Neuronal stem cell (in vitro differentiated cells): ENCODE measurements at regions not wholly inside any gene's neighbourhood (a gene's known extent, or its start where the extent isn't known, plus 50 kb on each side); places are given as distances from the start of the nearest gene placed in this dataset.

ENCODE experiments used
- DNase-seq: peaks from one replicate; pipeline ENCODE4 v3.0.0-alpha.2; 2013; ENCODE audit warnings: low spot score
- H2AFZ ChIP-seq: one replicate; pipeline ENCODE4 v1.6.1; 2013; ENCODE audit warnings: mild to moderate bottlenecking, low read length, inconsistent platforms
- H2AK5ac ChIP-seq: 2 replicates; pipeline ENCODE4 v1.6.1; 2013; ENCODE audit warnings: low read depth, mild to moderate bottlenecking, inconsistent platforms, low read length, moderate library complexity, mixed read lengths
- H2BK120ac ChIP-seq: 2 replicates; pipeline ENCODE4 v1.6.1; 2013; ENCODE audit warnings: low read depth, mild to moderate bottlenecking, inconsistent platforms, low read length, moderate library complexity, mixed read lengths
- H2BK12ac ChIP-seq: one replicate; pipeline ENCODE4 v1.6.1; 2013; ENCODE audit warnings: low read length, inconsistent platforms
- H2BK15ac ChIP-seq: 2 replicates; pipeline ENCODE4 v1.6.1; 2013; ENCODE audit warnings: mild to moderate bottlenecking, low read length, inconsistent platforms, mixed read lengths
- H2BK5ac ChIP-seq: one replicate; pipeline ENCODE4 v1.6.1; 2013; ENCODE audit warnings: inconsistent platforms, mild to moderate bottlenecking, low read length, moderate library complexity
- H3K14ac ChIP-seq: one replicate; pipeline ENCODE4 v1.6.1; 2013; ENCODE audit warnings: low read length, inconsistent platforms
- H3K18ac ChIP-seq: 2 replicates; pipeline ENCODE4 v1.6.1; 2013; ENCODE audit warnings: low read length, inconsistent platforms
- H3K23ac ChIP-seq: 2 replicates; pipeline ENCODE4 v1.6.1; 2013; ENCODE audit warnings: low read depth, mild to moderate bottlenecking, mixed read lengths, low read length, inconsistent platforms; ENCODE audit not compliant: poor library complexity
- H3K27ac ChIP-seq: replicated peaks from 3 replicates; pipeline ENCODE4 v1.5.1; 2013; ENCODE audit warnings: low read length, inconsistent platforms
- H3K27me3 ChIP-seq, 3 experiments: 2 replicates each; pipeline ENCODE4 v1.6.1; 2013; ENCODE audit warnings: low read length in 3 of 3, mild to moderate bottlenecking in 2 of 3, inconsistent platforms in 1 of 3, low read depth in 1 of 3, mixed read lengths in 1 of 3, moderate library complexity in 1 of 3; ENCODE audit not compliant: control insufficient read depth in 3 of 3, insufficient read depth in 3 of 3
- H3K36me3 ChIP-seq, 2 donors: replicated peaks in 1 of 2; 2 replicates each; pipeline ENCODE4 v1.6.1; 2013; ENCODE audit warnings: low read length in 2 of 2; ENCODE audit not compliant: control insufficient read depth in 2 of 2, insufficient read depth in 2 of 2
- H3K4ac ChIP-seq: 2 replicates; pipeline ENCODE4 v1.6.1; 2013; ENCODE audit warnings: inconsistent platforms, mild to moderate bottlenecking, low read length, moderate library complexity
- H3K4me1 ChIP-seq, 2 donors: 1 replicate in 1 of 2; 2 replicates in 1 of 2; pipeline ENCODE4 v1.6.1; 2013; ENCODE audit warnings: low read length in 2 of 2, low read depth in 1 of 2; ENCODE audit not compliant: control insufficient read depth in 2 of 2, insufficient read depth in 1 of 2
- H3K4me2 ChIP-seq: one replicate; pipeline ENCODE4 v1.6.1; 2013; ENCODE audit warnings: mild to moderate bottlenecking, low read length, inconsistent platforms; ENCODE audit not compliant: insufficient read depth, poor library complexity, severe bottlenecking
- H3K4me3 ChIP-seq, 2 donors: 2 replicates each; pipeline ENCODE4 v1.5.1; 2013; ENCODE audit warnings: low read length in 2 of 2, mild to moderate bottlenecking in 2 of 2, inconsistent platforms in 1 of 2, moderate library complexity in 1 of 2
- H3K79me1 ChIP-seq: one replicate; pipeline ENCODE4 v1.6.1; 2013; ENCODE audit warnings: low read depth, mild to moderate bottlenecking, inconsistent platforms, low read length, moderate library complexity
- H3K9ac ChIP-seq: one replicate; pipeline ENCODE4 v1.6.1; 2013; ENCODE audit warnings: mild to moderate bottlenecking, low read depth, low read length, inconsistent platforms; ENCODE audit not compliant: poor library complexity
- H3K9me3 ChIP-seq, 2 donors: replicated peaks in 1 of 2; 2 replicates each; pipeline versions ENCODE3 to v1.6.1; 2013; ENCODE audit warnings: low read length in 2 of 2, mild to moderate bottlenecking in 2 of 2, inconsistent platforms in 1 of 2, low read depth in 1 of 2, mixed read lengths in 1 of 2, moderate library complexity in 1 of 2; ENCODE audit not compliant: control insufficient read depth in 2 of 2, insufficient read depth in 1 of 2
- H4K8ac ChIP-seq: one replicate; pipeline ENCODE4 v1.6.1; 2013; ENCODE audit warnings: low read depth, mild to moderate bottlenecking, inconsistent platforms, low read length, moderate library complexity
- H4K91ac ChIP-seq: one replicate; pipeline ENCODE4 v1.6.1; 2013; ENCODE audit warnings: low read length, low read depth, mild to moderate bottlenecking, inconsistent platforms; ENCODE audit not compliant: poor library complexity
- WGBS, 2 donors: extraction: QIAGEN DNeasy Blood & Tissue Kit; methylation state at CpG; one replicate each; pipeline ENCODE4 v1.1.7; 2013; ENCODE audit warnings: missing lambda C conversion rate in 2 of 2, mixed read lengths in 1 of 2; ENCODE audit not compliant: insufficient read length in 2 of 2, insufficient replicate concordance in 1 of 2; ENCODE audit errors: extremely low coverage in 2 of 2; 5-methylcytosine and 5-hydroxymethylcytosine counted together

DNA sequence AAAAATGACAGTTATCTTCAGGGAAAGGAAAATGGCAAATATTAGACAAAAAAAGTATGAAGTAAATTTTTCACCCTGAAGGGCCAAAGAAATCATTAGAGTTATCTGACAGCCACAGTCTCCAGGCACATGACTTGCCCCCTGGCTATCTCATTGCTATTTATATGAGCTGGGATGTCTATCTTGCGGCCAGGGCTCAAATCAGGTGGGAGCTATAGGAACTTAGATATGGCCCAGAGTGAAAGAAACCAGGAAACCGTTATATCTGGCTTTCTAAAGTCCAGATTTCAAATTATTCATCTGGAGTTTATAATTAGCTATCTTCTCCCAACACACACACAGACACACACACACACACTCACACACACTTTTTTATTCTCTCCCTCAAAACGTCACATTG, 135.3 kb upstream of the EEF1E1 start:
- H2BK12ac ChIP-seq = no peak overlapping the region

DNA sequence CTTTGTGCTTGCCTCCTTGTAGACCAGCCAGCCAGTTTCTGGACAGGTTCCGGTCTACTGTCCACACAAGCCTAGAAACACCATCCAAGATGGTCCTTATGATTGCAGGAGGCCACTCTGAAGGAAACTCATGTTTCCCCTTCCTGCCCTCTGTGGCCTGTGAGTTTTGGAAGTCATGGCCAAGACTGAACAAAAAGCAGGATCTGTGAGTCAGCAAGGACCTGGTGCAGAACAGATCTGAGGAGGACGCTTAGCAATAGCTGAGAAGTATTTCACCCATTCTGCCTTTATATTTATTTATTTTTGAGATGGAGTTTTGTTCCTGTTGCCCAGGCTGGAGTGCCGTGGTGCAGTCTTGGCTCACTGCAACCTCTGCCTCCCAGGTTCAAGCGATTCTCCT, 134.6 kb upstream of the EEF1E1 start:
- Histone ChIP-seq H3K36me3 (no peaks in the 10 kb centered on the region), H3K4me3 (no peak overlapping the region), H3K4ac (no peak overlapping the region), H3K79me1 (no peaks in the 10 kb centered on the region), H3K4me1 (peaks cover 3 to 9% of the 10 kb centered on the region in 2 donors), H2BK120ac (no peak overlapping the region), H2BK15ac (no peak overlapping the region), H3K23ac (no peak overlapping the region), H3K27ac (no peak overlapping the region), H2AK5ac (no peak overlapping the region), H3K4me2 (no peak overlapping the region), H3K18ac (peak overlapping the region; percentile 29), H4K8ac (no peak overlapping the region), H2BK12ac (no peak overlapping the region), H3K9me3 (no peaks in the 10 kb centered on the region), H4K91ac (no peak overlapping the region), H2AFZ (no peak overlapping the region), H3K27me3 (no peaks in the 10 kb centered on the region), H2BK5ac (no peak overlapping the region), H3K14ac (no peak overlapping the region), H3K9ac (no peak overlapping the region)
- DNase-seq = no peak
- WGBS, 2 donors = no CpG with 5 or more reads among the region's 4 CpGs

More for the DNA sequence above, 135.3 kb upstream of the EEF1E1 start:
- no peak overlapping the region for H3K4ac ChIP-seq
- no peak overlapping the region for H3K4me3 ChIP-seq
- H3K4me2 ChIP-seq = no peak overlapping the region
- no peak overlapping the region for H4K91ac ChIP-seq
- no peak overlapping the region for H3K14ac ChIP-seq
- no peaks in the 10 kb centered on the region for H3K9me3 ChIP-seq
- no peaks in the 10 kb centered on the region for H3K27me3 ChIP-seq
- H2BK5ac ChIP-seq = no peak overlapping the region
- no peak overlapping the region for H3K27ac ChIP-seq
- no peak overlapping the region for H4K8ac ChIP-seq
- DNase-seq = no peak
- H2AFZ ChIP-seq = no peak overlapping the region
- no peak overlapping the region for H2AK5ac ChIP-seq
- peaks cover 5 to 9% of the 10 kb centered on the region in 2 donors for H3K4me1 ChIP-seq
- WGBS, 2 donors = 100% methylated on average over 1 of the region's 3 CpGs
- no peak overlapping the region for H3K9ac ChIP-seq
- no peak overlapping the region for H3K23ac ChIP-seq
- no peak overlapping the region for H2BK120ac ChIP-seq
- no peaks in the 10 kb centered on the region for H3K79me1 ChIP-seq
- no peak overlapping the region for H3K18ac ChIP-seq
- no peaks in the 10 kb centered on the region for H3K36me3 ChIP-seq
- H2BK15ac ChIP-seq = no peak overlapping the region

DNA sequence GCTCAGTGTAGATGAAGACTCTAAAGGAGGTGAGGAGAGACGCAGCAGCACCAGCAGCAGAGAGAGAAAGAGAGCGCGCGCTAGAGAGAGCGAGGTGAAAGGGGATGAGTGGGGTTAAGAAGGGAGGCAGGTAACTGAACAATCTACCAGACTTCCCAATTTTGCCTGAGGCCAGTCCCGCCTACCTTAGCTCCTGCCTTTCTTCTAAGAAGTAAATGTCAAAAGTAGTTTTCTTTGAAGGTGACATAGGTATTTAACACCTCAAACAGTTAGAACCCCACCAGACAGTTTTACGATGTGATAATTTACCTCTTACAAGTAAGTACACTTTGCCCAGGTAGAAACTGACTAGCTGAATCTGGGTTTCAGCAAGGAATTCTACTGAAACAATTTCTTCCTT, 132.0 kb upstream of the EEF1E1 start:
- Histone ChIP-seq H2AFZ (no peak overlapping the region), H2BK12ac (no peak overlapping the region), H3K4me2 (no peak overlapping the region), H3K4me3 (no peak overlapping the region), H3K27ac (no peak overlapping the region), H3K14ac (no peak overlapping the region), H3K36me3 (no peaks in the 10 kb centered on the region), H3K9ac (no peak overlapping the region), H3K23ac (no peak overlapping the region), H3K27me3 (no peaks in the 10 kb centered on the region), H3K18ac (no peak overlapping the region), H2BK15ac (no peak overlapping the region), H2AK5ac (no peak overlapping the region), H3K79me1 (no peaks in the 10 kb centered on the region), H2BK5ac (no peak overlapping the region), H3K4ac (no peak overlapping the region), H3K9me3 (no peaks in the 10 kb centered on the region), H2BK120ac (no peak overlapping the region), H4K91ac (no peak overlapping the region), H3K4me1 (peaks cover 7 to 9% of the 10 kb centered on the region in 2 donors), H4K8ac (no peak overlapping the region)
- no peak for DNase-seq
- WGBS, 2 donors = no CpG with 5 or more reads among the region's 7 CpGs

DNA sequence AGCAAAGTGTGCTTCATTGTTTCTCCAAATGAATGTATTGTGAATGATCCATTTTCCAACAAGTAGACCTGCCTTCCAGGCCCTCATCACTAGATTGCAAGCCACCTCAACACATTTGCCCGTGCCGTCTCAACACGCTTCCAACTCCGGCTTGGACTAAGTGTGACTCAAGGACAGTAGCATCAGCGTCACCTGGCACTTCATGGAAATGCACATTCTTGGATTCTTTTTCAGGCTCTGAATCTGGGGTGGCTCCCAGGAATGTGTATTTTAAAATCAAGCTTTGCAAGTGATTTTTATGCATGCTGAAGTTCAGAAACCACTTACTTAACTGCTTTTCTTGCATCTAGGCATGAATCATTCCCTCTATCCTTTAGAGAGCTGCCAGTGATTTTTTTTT, 129.6 kb upstream of the EEF1E1 start:
- no peak overlapping the region for H3K14ac ChIP-seq
- no peak overlapping the region for H3K4me3 ChIP-seq
- no peak for DNase-seq
- peaks cover 0 to 4% of the 10 kb centered on the region in 2 donors for H3K4me1 ChIP-seq
- WGBS, 2 donors = no CpG with 5 or more reads among the region's 5 CpGs
- H3K9me3 ChIP-seq = no peaks in the 10 kb centered on the region
- no peaks in the 10 kb centered on the region for H3K36me3 ChIP-seq
- no peak overlapping the region for H4K91ac ChIP-seq
- no peak overlapping the region for H2AFZ ChIP-seq
- H2BK5ac ChIP-seq = no peak overlapping the region
- no peak overlapping the region for H3K4ac ChIP-seq
- no peak overlapping the region for H2AK5ac ChIP-seq
- no peak overlapping the region for H2BK120ac ChIP-seq
- no peak overlapping the region for H2BK12ac ChIP-seq
- no peak overlapping the region for H3K4me2 ChIP-seq
- H3K9ac ChIP-seq = no peak overlapping the region
- no peak overlapping the region for H3K23ac ChIP-seq
- H3K27ac ChIP-seq = no peak overlapping the region
- H3K79me1 ChIP-seq = no peaks in the 10 kb centered on the region
- H3K27me3 ChIP-seq = no peaks in the 10 kb centered on the region
- H4K8ac ChIP-seq = no peak overlapping the region
- H3K18ac ChIP-seq = no peak overlapping the region
- H2BK15ac ChIP-seq = no peak overlapping the region
